HG02798 (cell line): ENCODE measurements at regions not wholly inside any gene's neighbourhood (a gene's known extent, or its start where the extent isn't known, plus 50 kb on each side); places are given as distances from the start of the nearest gene placed in this dataset.

ENCODE experiments used
- ATAC-seq: cut with Tn5 transposase; IDR thresholded peaks from one replicate; pipeline ENCODE4 v1.9.1; 2021; ENCODE audit warnings: mild to moderate bottlenecking; ENCODE audit not compliant: unreplicated experiment, poor library complexity

GRCh38 chr4:128606173-128606572 is 203.3 kb upstream of the JADE1 start:
- ATAC-seq, result no peak

- ATAC-seq, result no peak
These were observed 204.7 kb upstream of the JADE1 start for GRCh38 chr4:128604840-128605239.

GRCh38 chr4:128604204-128604603 is 205.3 kb upstream of the JADE1 start:
- ATAC-seq, result no peak

- ATAC-seq, result no peak
These were observed 206.4 kb upstream of the JADE1 start for GRCh38 chr4:128603081-128603480.

GRCh38 chr4:128601991-128602695 is 207.4 kb upstream of the JADE1 start:
- ATAC-seq, result no peak

GRCh38 chr4:128600996-128601871 is 208.3 kb upstream of the JADE1 start:
- no peak for ATAC-seq

GRCh38 chr4:128600410-128600809 is 209.1 kb upstream of the JADE1 start:
- no peak for ATAC-seq

- no peak for ATAC-seq
These were observed 212.0 kb upstream of the JADE1 start for GRCh38 chr4:128597500-128597899.

GRCh38 chr4:128596853-128597252 is 212.6 kb upstream of the JADE1 start:
- ATAC-seq, result no peak

- ATAC-seq, result no peak
These were observed 213.4 kb upstream of the JADE1 start for GRCh38 chr4:128596115-128596514.

- ATAC-seq, result no peak
These were observed 218.0 kb upstream of the JADE1 start for GRCh38 chr4:128591482-128591881.

- no peak for ATAC-seq
These were observed 218.7 kb upstream of the JADE1 start for GRCh38 chr4:128590773-128591172.

- no peak for ATAC-seq
These were observed 219.3 kb upstream of the JADE1 start for GRCh38 chr4:128590034-128590740.

GRCh38 chr4:128589384-128589965 is 220.0 kb upstream of the JADE1 start:
- no peak for ATAC-seq

- no peak for ATAC-seq
These were observed 222.1 kb upstream of the JADE1 start for GRCh38 chr4:128587382-128587781.

GRCh38 chr4:128583753-128584712 is 225.5 kb upstream of the JADE1 start:
- ATAC-seq, result no peak

- no peak for ATAC-seq
These were observed 227.1 kb upstream of the JADE1 start for GRCh38 chr4:128582427-128582870.

- no peak for ATAC-seq
These were observed 230.2 kb upstream of the JADE1 start for GRCh38 chr4:128579154-128579853.

- peak; percentile 94 for ATAC-seq
These were observed 234.8 kb upstream of the JADE1 start for GRCh38 chr4:128574706-128575105.
